ENCODE measurements at regions not wholly inside any gene's neighbourhood (a gene's known extent, or its start where the extent isn't known, plus 50 kb on each side); places are given as distances from the start of the nearest gene placed in this dataset.
"Not testable (repeated sequence)": the region's sequence is repeated elsewhere in the genome, so short reads cannot be mapped to it uniquely, and the experiment has no call there.

- H3K27ac ChIP-seq (ENCODE audit: low read length) = no peak overlapping the region
- Mint-ChIP-seq H3K27me3 (no peaks in the 10 kb centered on the region), H3K36me3 (no peaks in the 10 kb centered on the region), H3K27ac (no peak overlapping the region), H3K9me3 (peaks cover 3 to 13% (median 5%) of the 10 kb centered on the region in 3 donors), H3K4me3 (no peak overlapping the region), H3K4me1 (no peaks in the 10 kb centered on the region)
- no peaks in the 10 kb centered on the region for H3K9me3 ChIP-seq
- POLR2A ChIA-PET = no interaction called here
- no peak for DNase-seq
- CTCF ChIA-PET = interaction anchor here in 1 of 2 donors (0.6 kb wide), 1 partner anchor 1185 kb away, joined by 3 read pairs; no protein-coding TSS in a partner anchor
- WGBS (ENCODE audit: insufficient coverage) = no CpG with 5 or more reads among the region's 1 CpG
- H3K4me3 ChIP-seq (ENCODE audit: control insufficient read depth in 1 of 2, extremely low read depth in 1 of 2, low read length in 1 of 2) = no peak overlapping the region
- no peak for ATAC-seq (replicated peaks in 1 of 4)
- H3K4me1 ChIP-seq (ENCODE audit: control insufficient read depth in 1 of 2, extremely low read depth in 1 of 2, insufficient read depth in 2 of 2, low read length in 2 of 2) = no peaks in the 10 kb centered on the region
- no peaks in the 10 kb centered on the region for H3K36me3 ChIP-seq (ENCODE audit: control insufficient read depth in 2 of 2, extremely low read depth in 1 of 2, insufficient read depth in 1 of 2, low read length in 1 of 2)
- no peaks in the 10 kb centered on the region for H3K27me3 ChIP-seq (replicated peaks in 1 of 2; ENCODE audit: control insufficient read depth in 2 of 2, extremely low read depth in 1 of 2, insufficient read depth in 2 of 2, low read length in 1 of 2)
Observed at GRCh38 chr1:190908246-190908645, 430.6 kb upstream of the BRINP3 start.

- no peaks in the 10 kb centered on the region for H3K36me3 ChIP-seq (ENCODE audit: control insufficient read depth in 2 of 2, extremely low read depth in 1 of 2, insufficient read depth in 1 of 2, low read length in 1 of 2)
- H3K9me3 ChIP-seq = no peaks in the 10 kb centered on the region
- ATAC-seq (replicated peaks in 1 of 4) = no peak
- no peaks in the 10 kb centered on the region for H3K4me1 ChIP-seq (ENCODE audit: control insufficient read depth in 1 of 2, extremely low read depth in 1 of 2, insufficient read depth in 2 of 2, low read length in 2 of 2)
- H3K27ac Mint-ChIP-seq = no peak overlapping the region
- no peak for DNase-seq
- POLR2A ChIA-PET = no interaction called here
- H3K4me1 Mint-ChIP-seq = no peaks in the 10 kb centered on the region
- no peaks in the 10 kb centered on the region for H3K27me3 Mint-ChIP-seq
- no peak overlapping the region for H3K27ac ChIP-seq (ENCODE audit: low read length)
- CTCF ChIA-PET = no interaction called here
- no peaks in the 10 kb centered on the region for H3K27me3 ChIP-seq (replicated peaks in 1 of 2; ENCODE audit: control insufficient read depth in 2 of 2, extremely low read depth in 1 of 2, insufficient read depth in 2 of 2, low read length in 1 of 2)
- no peak overlapping the region for H3K4me3 Mint-ChIP-seq
- H3K9me3 Mint-ChIP-seq = peaks cover 3 to 15% (median 5%) of the 10 kb centered on the region in 3 donors
- no peaks in the 10 kb centered on the region for H3K36me3 Mint-ChIP-seq
- H3K4me3 ChIP-seq (ENCODE audit: control insufficient read depth in 1 of 2, extremely low read depth in 1 of 2, low read length in 1 of 2) = no peak overlapping the region
Observed at GRCh38 chr1:190908691-190909090, 431.0 kb upstream of the BRINP3 start.

- H3K9me3 ChIP-seq = no peaks in the 10 kb centered on the region
- CTCF ChIA-PET = no interaction called here
- POLR2A ChIA-PET = no interaction called here
- no peaks in the 10 kb centered on the region for H3K4me1 Mint-ChIP-seq
- H3K36me3 ChIP-seq (ENCODE audit: control insufficient read depth in 2 of 2, extremely low read depth in 1 of 2, insufficient read depth in 1 of 2, low read length in 1 of 2) = no peaks in the 10 kb centered on the region
- no peak overlapping the region for H3K27ac ChIP-seq (ENCODE audit: low read length)
- peaks cover 0 to 15% (median 5%) of the 10 kb centered on the region in 3 donors for H3K9me3 Mint-ChIP-seq
- no peaks in the 10 kb centered on the region for H3K27me3 Mint-ChIP-seq
- H3K27me3 ChIP-seq (replicated peaks in 1 of 2; ENCODE audit: control insufficient read depth in 2 of 2, extremely low read depth in 1 of 2, insufficient read depth in 2 of 2, low read length in 1 of 2) = no peaks in the 10 kb centered on the region
- no peak overlapping the region for H3K4me3 Mint-ChIP-seq
- no peak overlapping the region for H3K4me3 ChIP-seq (ENCODE audit: control insufficient read depth in 1 of 2, extremely low read depth in 1 of 2, low read length in 1 of 2)
- H3K36me3 Mint-ChIP-seq = no peaks in the 10 kb centered on the region
- no peak overlapping the region for H3K27ac Mint-ChIP-seq
- DNase-seq = no peak
- WGBS (ENCODE audit: insufficient coverage) = no CpG with 5 or more reads among the region's 1 CpG
- no peak for ATAC-seq (replicated peaks in 1 of 4)
- no peaks in the 10 kb centered on the region for H3K4me1 ChIP-seq (ENCODE audit: control insufficient read depth in 1 of 2, extremely low read depth in 1 of 2, insufficient read depth in 2 of 2, low read length in 2 of 2)
Observed at GRCh38 chr1:190935925-190936324, 458.3 kb upstream of the BRINP3 start.

GRCh38 chr1:190936337-190936736, 458.7 kb upstream of the BRINP3 start:
- Histone ChIP-seq H3K4me1 (ENCODE audit: control insufficient read depth in 1 of 2, extremely low read depth in 1 of 2, insufficient read depth in 2 of 2, low read length in 2 of 2) (no peaks in the 10 kb centered on the region), H3K9me3 (no peaks in the 10 kb centered on the region), H3K36me3 (ENCODE audit: control insufficient read depth in 2 of 2, extremely low read depth in 1 of 2, insufficient read depth in 1 of 2, low read length in 1 of 2) (no peaks in the 10 kb centered on the region), H3K4me3 (ENCODE audit: control insufficient read depth in 1 of 2, extremely low read depth in 1 of 2, low read length in 1 of 2) (no peak overlapping the region), H3K27ac (ENCODE audit: low read length) (no peak overlapping the region), H3K27me3 (replicated peaks in 1 of 2; ENCODE audit: control insufficient read depth in 2 of 2, extremely low read depth in 1 of 2, insufficient read depth in 2 of 2, low read length in 1 of 2) (no peaks in the 10 kb centered on the region)
- Mint-ChIP-seq H3K27me3 (no peaks in the 10 kb centered on the region), H3K36me3 (no peaks in the 10 kb centered on the region), H3K4me3 (no peak overlapping the region), H3K4me1 (no peaks in the 10 kb centered on the region), H3K9me3 (peaks cover 0 to 15% (median 5%) of the 10 kb centered on the region in 3 donors), H3K27ac (no peak overlapping the region)
- no CpG with 5 or more reads among the region's 1 CpG for WGBS (ENCODE audit: insufficient coverage)
- ATAC-seq (replicated peaks in 1 of 4) = no peak
- no peak for DNase-seq
- POLR2A ChIA-PET = no interaction called here
- CTCF ChIA-PET = no interaction called here

- H3K9me3 ChIP-seq = no peaks in the 10 kb centered on the region
- Mint-ChIP-seq H3K27ac (no peak overlapping the region), H3K4me3 (no peak overlapping the region), H3K9me3 (peaks cover 5 to 23% (median 5%) of the 10 kb centered on the region in 3 donors), H3K4me1 (no peaks in the 10 kb centered on the region), H3K27me3 (no peaks in the 10 kb centered on the region), H3K36me3 (no peaks in the 10 kb centered on the region)
- no peaks in the 10 kb centered on the region for H3K27me3 ChIP-seq (replicated peaks in 1 of 2; ENCODE audit: control insufficient read depth in 2 of 2, extremely low read depth in 1 of 2, insufficient read depth in 2 of 2, low read length in 1 of 2)
- DNase-seq (no peak), ATAC-seq (replicated peaks in 1 of 4) (no peak)
- H3K36me3 ChIP-seq (ENCODE audit: control insufficient read depth in 2 of 2, extremely low read depth in 1 of 2, insufficient read depth in 1 of 2, low read length in 1 of 2) = no peaks in the 10 kb centered on the region
- ChIA-PET POLR2A (no interaction called here), CTCF (no interaction called here)
- H3K4me1 ChIP-seq (ENCODE audit: control insufficient read depth in 1 of 2, extremely low read depth in 1 of 2, insufficient read depth in 2 of 2, low read length in 2 of 2) = no peaks in the 10 kb centered on the region
- no peak overlapping the region for H3K27ac ChIP-seq (ENCODE audit: low read length)
- WGBS (ENCODE audit: insufficient coverage) = no CpG with 5 or more reads among the region's 2 CpGs
- no peak overlapping the region for H3K4me3 ChIP-seq (ENCODE audit: control insufficient read depth in 1 of 2, extremely low read depth in 1 of 2, low read length in 1 of 2)
Observed at GRCh38 chr1:190940951-190941350, 463.3 kb upstream of the BRINP3 start.

GRCh38 chr1:190942475-190942874, 464.8 kb upstream of the BRINP3 start:
- Histone ChIP-seq H3K36me3 (ENCODE audit: control insufficient read depth in 2 of 2, extremely low read depth in 1 of 2, insufficient read depth in 1 of 2, low read length in 1 of 2) (no peaks in the 10 kb centered on the region), H3K27me3 (replicated peaks in 1 of 2; ENCODE audit: control insufficient read depth in 2 of 2, extremely low read depth in 1 of 2, insufficient read depth in 2 of 2, low read length in 1 of 2) (no peaks in the 10 kb centered on the region), H3K9me3 (no peaks in the 10 kb centered on the region), H3K27ac (ENCODE audit: low read length) (no peak overlapping the region), H3K4me3 (ENCODE audit: control insufficient read depth in 1 of 2, extremely low read depth in 1 of 2, low read length in 1 of 2) (no peak overlapping the region), H3K4me1 (ENCODE audit: control insufficient read depth in 1 of 2, extremely low read depth in 1 of 2, insufficient read depth in 2 of 2, low read length in 2 of 2) (no peaks in the 10 kb centered on the region)
- Mint-ChIP-seq H3K36me3 (no peaks in the 10 kb centered on the region), H3K27ac (no peak overlapping the region), H3K27me3 (no peaks in the 10 kb centered on the region), H3K4me1 (no peaks in the 10 kb centered on the region), H3K9me3 (peaks cover 5 to 23% (median 5%) of the 10 kb centered on the region in 3 donors), H3K4me3 (no peak overlapping the region)
- ChIA-PET POLR2A (no interaction called here), CTCF (no interaction called here)
- DNase-seq (no peak), ATAC-seq (replicated peaks in 1 of 4) (no peak)
- no CpG with 5 or more reads among the region's 3 CpGs for WGBS (ENCODE audit: insufficient coverage)

- no CpG with 5 or more reads among the region's 5 CpGs for WGBS (ENCODE audit: insufficient coverage)
- H3K27me3 ChIP-seq (replicated peaks in 1 of 2; ENCODE audit: control insufficient read depth in 2 of 2, extremely low read depth in 1 of 2, insufficient read depth in 2 of 2, low read length in 1 of 2); H3K36me3 Mint-ChIP-seq; H3K4me1 ChIP-seq (ENCODE audit: control insufficient read depth in 1 of 2, extremely low read depth in 1 of 2, insufficient read depth in 2 of 2, low read length in 2 of 2); H3K36me3 ChIP-seq (ENCODE audit: control insufficient read depth in 2 of 2, extremely low read depth in 1 of 2, insufficient read depth in 1 of 2, low read length in 1 of 2); H3K27ac Mint-ChIP-seq; H3K4me3 Mint-ChIP-seq; POLR2A ChIA-PET; H3K27me3 Mint-ChIP-seq; H3K4me1 Mint-ChIP-seq; H3K4me3 ChIP-seq (ENCODE audit: control insufficient read depth in 1 of 2, extremely low read depth in 1 of 2, low read length in 1 of 2); DNase-seq; CTCF ChIA-PET; H3K9me3 ChIP-seq; ATAC-seq (replicated peaks in 1 of 4); H3K27ac ChIP-seq (ENCODE audit: low read length): not testable (repeated sequence)
- peaks cover 0 to 18% (median 5%) of the 10 kb centered on the region in 3 donors for H3K9me3 Mint-ChIP-seq
Observed at GRCh38 chr1:190943722-190944121, 466.1 kb upstream of the BRINP3 start.

Measured in T-cell (primary cell).